GM12878 (cell line): ENCODE measurements at regions not wholly inside any gene's neighbourhood (a gene's known extent, or its start where the extent isn't known, plus 50 kb on each side); places are given as distances from the start of the nearest gene placed in this dataset.

Experiments
- ATF2 ChIP-seq: IDR thresholded peaks from 2 replicates; pipeline ENCODE4 v1.6.1; 2012; ENCODE audit warnings: low read length, inconsistent platforms
- CBX3 ChIP-seq: fragments of 200-600 bp; sonication (generic); IDR thresholded peaks from 2 replicates; pipeline ENCODE4 v1.6.1; 2016; ENCODE audit warnings: low read depth, borderline replicate concordance
- CTCF ChIP-seq, 3 experiments: IDR thresholded peaks in 2 of 3; conservative IDR thresholded peaks in 1 of 3; 2 replicates each; pipeline ENCODE4 v1.5.1; 2011; ENCODE audit warnings: low read depth in 3 of 3, low read length in 3 of 3, mild to moderate bottlenecking in 3 of 3, control low read depth in 2 of 3, moderate library complexity in 2 of 3, inconsistent platforms in 1 of 3, mixed read lengths in 1 of 3; ENCODE audit not compliant: control insufficient read depth in 2 of 3, insufficient read depth in 1 of 3; ENCODE audit errors: extremely low read depth in 1 of 3
- ELK1 ChIP-seq: IDR thresholded peaks from 2 replicates; pipeline ENCODE4 v1.6.1; 2012; ENCODE audit warnings: low read depth, low read length, improper control_type of control experiment
- MEF2B ChIP-seq: fragments of 450-650 bp; IDR thresholded peaks from 2 replicates; pipeline ENCODE4 v1.6.1; 2018; ENCODE audit warnings: mild to moderate bottlenecking, moderate library complexity; ENCODE audit not compliant: partially characterized antibody, poor library complexity, severe bottlenecking
- NBN ChIP-seq: fragments of 450-650 bp; IDR thresholded peaks from 2 replicates; pipeline ENCODE4 v1.6.1; 2016
- POLR2A ChIP-seq: IDR thresholded peaks from 2 replicates; pipeline ENCODE4 v1.6.1; 2011; ENCODE audit warnings: low read depth, mild to moderate bottlenecking, low read length
- SREBF2 ChIP-seq: IDR thresholded peaks from 2 replicates; pipeline ENCODE4 v1.6.1; 2012; ENCODE audit warnings: mild to moderate bottlenecking, low read length
- USF2 ChIP-seq: IDR thresholded peaks from 2 replicates; pipeline ENCODE4 v1.6.1; 2011; ENCODE audit warnings: low read depth, low read length, improper control_type of control experiment, borderline replicate concordance
- ZBTB40 ChIP-seq: fragments of 450-650 bp; IDR thresholded peaks from 2 replicates; pipeline ENCODE4 v1.6.1; 2016; ENCODE audit warnings: mild to moderate bottlenecking, moderate library complexity, borderline replicate concordance

- no peak for TF ChIP-seq SREBF2
- no peak for TF ChIP-seq ELK1
- no peak for TF ChIP-seq ATF2
- TF ChIP-seq CTCF (IDR thresholded peaks at IDR 0.05 in 2 of 3, conservative IDR thresholded peaks at IDR 0.05 in 1 of 3; ENCODE audit: control insufficient read depth in 2 of 3, extremely low read depth in 1 of 3, insufficient read depth in 1 of 3, low read depth in 3 of 3, low read length in 3 of 3) = no peak
- TF ChIP-seq USF2 = no peak
- TF ChIP-seq ZBTB40 = no peak
- no peak for TF ChIP-seq CBX3
- TF ChIP-seq MEF2B = no peak
- TF ChIP-seq NBN = no peak
- TF ChIP-seq POLR2A = no peak
These were observed 169.2 kb downstream of the LTN1 start for GRCh38 chr21:28823429-28823828.
